ENCODE measurements at regions not wholly inside any gene's neighbourhood (a gene's known extent, or its start where the extent isn't known, plus 50 kb on each side); places are given as distances from the start of the nearest gene placed in this dataset.

DNA sequence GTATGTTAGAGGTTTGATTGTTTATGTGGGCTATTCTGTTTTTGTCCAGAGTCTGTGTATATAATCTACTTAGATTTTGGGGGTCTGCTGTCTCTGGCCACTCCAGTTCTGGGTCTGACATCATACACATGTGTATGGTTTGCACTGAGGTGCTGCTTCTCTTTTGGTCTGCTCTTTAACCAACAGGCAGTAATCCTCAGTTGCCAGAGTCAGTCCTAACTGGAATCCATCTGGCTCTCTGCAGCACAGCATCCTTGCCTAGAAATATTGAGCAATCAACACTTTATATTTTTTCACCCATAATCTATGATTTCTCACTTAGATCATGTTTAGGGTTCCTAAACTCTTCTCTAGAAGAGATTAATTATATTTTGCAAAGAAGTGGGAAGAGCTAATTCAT is 98.3 kb upstream of the SFRP2 start:
- TF ChIP-seq, protein P1, sequence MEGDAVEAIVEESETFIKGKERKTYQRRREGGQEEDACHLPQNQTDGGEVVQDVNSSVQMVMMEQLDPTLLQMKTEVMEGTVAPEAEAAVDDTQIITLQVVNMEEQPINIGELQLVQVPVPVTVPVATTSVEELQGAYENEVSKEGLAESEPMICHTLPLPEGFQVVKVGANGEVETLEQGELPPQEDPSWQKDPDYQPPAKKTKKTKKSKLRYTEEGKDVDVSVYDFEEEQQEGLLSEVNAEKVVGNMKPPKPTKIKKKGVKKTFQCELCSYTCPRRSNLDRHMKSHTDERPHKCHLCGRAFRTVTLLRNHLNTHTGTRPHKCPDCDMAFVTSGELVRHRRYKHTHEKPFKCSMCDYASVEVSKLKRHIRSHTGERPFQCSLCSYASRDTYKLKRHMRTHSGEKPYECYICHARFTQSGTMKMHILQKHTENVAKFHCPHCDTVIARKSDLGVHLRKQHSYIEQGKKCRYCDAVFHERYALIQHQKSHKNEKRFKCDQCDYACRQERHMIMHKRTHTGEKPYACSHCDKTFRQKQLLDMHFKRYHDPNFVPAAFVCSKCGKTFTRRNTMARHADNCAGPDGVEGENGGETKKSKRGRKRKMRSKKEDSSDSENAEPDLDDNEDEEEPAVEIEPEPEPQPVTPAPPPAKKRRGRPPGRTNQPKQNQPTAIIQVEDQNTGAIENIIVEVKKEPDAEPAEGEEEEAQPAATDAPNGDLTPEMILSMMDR (IDR thresholded peaks at IDR 0.05) = no peak
- TF ChIP-seq EP300 (IDR thresholded peaks at IDR 0.05) = no peak

Measured in sigmoid colon (tissue), 4 donors.